IMR-90 (cell line): ENCODE measurements at regions not wholly inside any gene's neighbourhood (a gene's known extent, or its start where the extent isn't known, plus 50 kb on each side); places are given as distances from the start of the nearest gene placed in this dataset.

Experiments
- ATAC-seq: fragments of 200-7000 bp; cut with Tn5 transposase; 2 replicates; pipeline ENCODE4 v1.9.1; 2020; ENCODE audit warnings: low read depth, mild to moderate bottlenecking, moderate library complexity
- BruUV-seq: library from RNA; stranded (reverse); fragments of 400-500 nt; replicated peaks from 2 replicates; lab custom pipeline; 2021; lab: Mats Ljungman, UMichigan
- CTCF ChIA-PET: fragments of 300-600 bp; formaldehyde crosslinking; extraction: SDS; loops from one replicate; lab custom pipeline; 2021; ENCODE audit warnings: antibody characterized with exemption; lab: Yijun Ruan, JAX
- POLR2A ChIA-PET: fragments of 300-600 bp; sonication (Branson Sonifier 250); formaldehyde crosslinking; loops from one replicate; lab custom pipeline; 2022; ENCODE audit warnings: antibody characterized with exemption; ENCODE audit not compliant: unreplicated experiment; lab: Charles Lee
- DNase-seq: peaks from one replicate; pipeline ENCODE4 v3.0.0; 2013
- H2AFZ ChIP-seq: replicated peaks from 2 replicates; pipeline ENCODE3; 2013; ENCODE audit warnings: low read length, mild to moderate bottlenecking; ENCODE audit not compliant: poor library complexity
- H2AK5ac ChIP-seq: 2 replicates; pipeline ENCODE4 v1.6.1; 2013; ENCODE audit warnings: low read depth, low read length, inconsistent platforms
- H2AK9ac ChIP-seq: replicated peaks from 2 replicates; pipeline ENCODE3; 2013; ENCODE audit warnings: mild to moderate bottlenecking, low read depth, low read length, moderate library complexity; ENCODE audit not compliant: poor library complexity
- H2BK120ac ChIP-seq: 2 replicates; pipeline ENCODE4 v1.6.1; 2013; ENCODE audit warnings: low read depth, low read length, inconsistent platforms
- H2BK15ac ChIP-seq: 3 replicates; pipeline ENCODE4 v1.6.1; 2013; ENCODE audit warnings: low read depth, low read length, inconsistent platforms
- H2BK20ac ChIP-seq: 2 replicates; pipeline ENCODE4 v1.6.1; 2013; ENCODE audit warnings: low read depth, mild to moderate bottlenecking, inconsistent platforms, low read length, moderate library complexity
- H2BK5ac ChIP-seq: 2 replicates; pipeline ENCODE4 v1.6.1; 2013; ENCODE audit warnings: mild to moderate bottlenecking, low read depth, low read length, inconsistent platforms; ENCODE audit not compliant: poor library complexity, severe bottlenecking
- H3K14ac ChIP-seq: replicated peaks from 2 replicates; pipeline ENCODE4 v1.6.1; 2013; ENCODE audit warnings: low read depth, low read length, inconsistent platforms
- H3K18ac ChIP-seq: 2 replicates; pipeline ENCODE4 v1.6.1; 2013; ENCODE audit warnings: low read depth, low read length, control low read depth
- H3K23ac ChIP-seq: 2 replicates; pipeline ENCODE4 v1.6.1; 2013; ENCODE audit warnings: low read depth, low read length, inconsistent platforms
- H3K27ac ChIP-seq: 2 replicates; pipeline ENCODE4 v1.5.1; 2013; ENCODE audit warnings: mild to moderate bottlenecking, control low read depth, low read length; ENCODE audit not compliant: insufficient read depth
- H3K27me3 ChIP-seq: 2 replicates; pipeline ENCODE4 v1.6.1; 2013; ENCODE audit warnings: low read length; ENCODE audit not compliant: control insufficient read depth, insufficient read depth
- H3K36me3 ChIP-seq: 2 replicates; pipeline ENCODE4 v1.6.1; 2013; ENCODE audit warnings: low read length, mixed read lengths; ENCODE audit not compliant: control insufficient read depth, insufficient read depth
- H3K4ac ChIP-seq: 2 replicates; pipeline ENCODE4 v1.6.1; 2013; ENCODE audit warnings: low read depth, low read length, inconsistent platforms
- H3K4me1 ChIP-seq: 2 replicates; pipeline ENCODE4 v1.6.1; 2013; ENCODE audit warnings: low read length, mixed read lengths; ENCODE audit not compliant: control insufficient read depth, insufficient read depth
- H3K4me2 ChIP-seq: 2 replicates; pipeline ENCODE4 v1.6.1; 2013; ENCODE audit warnings: low read depth, mild to moderate bottlenecking, control low read depth, low read length, moderate library complexity
- H3K4me3 ChIP-seq: 2 replicates; pipeline ENCODE4 v1.5.1; 2013; ENCODE audit warnings: low read depth, mild to moderate bottlenecking, control low read depth, low read length, moderate library complexity; ENCODE audit not compliant: insufficient read depth
- H3K56ac ChIP-seq: 2 replicates; pipeline ENCODE4 v1.6.1; 2013; ENCODE audit warnings: low read length, inconsistent platforms; ENCODE audit not compliant: insufficient read depth; ENCODE audit errors: extremely low read depth
- H3K79me1 ChIP-seq, 2 experiments: 2 replicates each; pipeline ENCODE4 v1.6.1; 2013; ENCODE audit warnings: low read length in 2 of 2, inconsistent platforms in 1 of 2, low read depth in 1 of 2
- H3K9ac ChIP-seq: 2 replicates; pipeline ENCODE4 v1.6.1; 2013; ENCODE audit warnings: low read depth, low read length, control low read depth
- H3K9me1 ChIP-seq: 2 replicates; pipeline ENCODE4 v1.6.1; 2013; ENCODE audit warnings: low read length, inconsistent platforms; ENCODE audit not compliant: insufficient read depth
- H3K9me3 ChIP-seq: 2 replicates; pipeline ENCODE4 v1.6.1; 2013; ENCODE audit warnings: low read length; ENCODE audit not compliant: control insufficient read depth, insufficient read depth
- H4K20me1 ChIP-seq: 2 replicates; pipeline ENCODE4 v1.6.1; 2013; ENCODE audit warnings: low read length, inconsistent platforms; ENCODE audit not compliant: insufficient read depth
- H4K5ac ChIP-seq: 2 replicates; pipeline ENCODE4 v1.6.1; 2013; ENCODE audit warnings: mild to moderate bottlenecking, low read depth, low read length, control low read depth
- H4K8ac ChIP-seq, 2 experiments: 2 replicates each; pipeline ENCODE4 v1.6.1; 2013; ENCODE audit warnings: low read depth in 2 of 2, low read length in 2 of 2, control low read depth in 1 of 2, inconsistent platforms in 1 of 2
- H4K91ac ChIP-seq: 2 replicates; pipeline ENCODE4 v1.6.1; 2013; ENCODE audit warnings: low read depth, low read length, inconsistent platforms; ENCODE audit not compliant: insufficient read depth
- BHLHE40 ChIP-seq: fragments of 150-350 bp; IDR thresholded peaks from 2 replicates; pipeline ENCODE4 v1.6.1; 2016; ENCODE audit warnings: mild to moderate bottlenecking, low read depth, low read length
- CEBPB ChIP-seq: IDR thresholded peaks from 2 replicates; pipeline ENCODE4 v1.6.1; 2012; ENCODE audit warnings: low read depth, low read length, improper control_type of control experiment
- CHD1 ChIP-seq: IDR thresholded peaks from 2 replicates; pipeline ENCODE4 v1.6.1; 2012; ENCODE audit warnings: low read depth, low read length, improper control_type of control experiment
- NFE2L2 ChIP-seq: fragments of 150-350 bp; IDR thresholded peaks from 2 replicates; pipeline ENCODE4 v1.6.1; 2016; ENCODE audit warnings: low read depth, mild to moderate bottlenecking, low read length
- RAD21 ChIP-seq: IDR thresholded peaks from 2 replicates; pipeline ENCODE4 v1.6.1; 2012; ENCODE audit warnings: low read length, improper control_type of control experiment
- USF2 ChIP-seq: fragments of 150-350 bp; IDR thresholded peaks from 2 replicates; pipeline ENCODE4 v1.6.1; 2017; ENCODE audit warnings: mild to moderate bottlenecking, antibody characterized with exemption, low read length, low read depth
- dilution Hi-C: fragments of 300-500 bp; cut with HindIII; formaldehyde crosslinking; loops from one replicate; pipeline ENCODE4 v1.14.3; 2018; ENCODE audit warnings: low sequenced_read_pairs; ENCODE audit not compliant: unreplicated experiment
- in situ Hi-C: fragments of 300-500 bp; cut with MboI; formaldehyde crosslinking; loops from 3 replicates; pipeline ENCODE4 v1.14.3; 2019; ENCODE audit warnings: low sequenced_read_pairs, inconsistent platforms, mixed read lengths
- intact Hi-C: fragments of 100-400 bp; cut with micrococcal nuclease; formaldehyde crosslinking; loops from 2 replicates; pipeline ENCODE4 v1.10.0; 2022

GRCh38 chr11:24348908-24349307, 147.9 kb upstream of the LUZP2 start:
- no peaks in the 10 kb centered on the region for H3K79me1 ChIP-seq
- H3K23ac ChIP-seq = no peak overlapping the region
- no peak overlapping the region for H3K4me3 ChIP-seq
- no peak overlapping the region for H4K5ac ChIP-seq
- no peak overlapping the region for H4K8ac ChIP-seq
- H2BK5ac ChIP-seq = no peak overlapping the region
- ATAC-seq (no peak), DNase-seq (no peak)
- no peak overlapping the region for H2BK15ac ChIP-seq
- H3K9ac ChIP-seq = no peak overlapping the region
- H3K36me3 ChIP-seq = no peaks in the 10 kb centered on the region
- BruUV-seq = no TSS peak
- in situ Hi-C loops (no loop called here), intact Hi-C loops (no loop called here), dilution Hi-C loops (no loop called here)
- H3K14ac ChIP-seq = no peak overlapping the region
- no peak overlapping the region for H2AFZ ChIP-seq
- no peak overlapping the region for H2BK120ac ChIP-seq
- H3K4me2 ChIP-seq = no peak overlapping the region
- H2AK5ac ChIP-seq = no peak overlapping the region
- no peak for TF ChIP-seq USF2
- TF ChIP-seq BHLHE40 = no peak
- no peak for TF ChIP-seq CHD1
- no peak for TF ChIP-seq RAD21
- TF ChIP-seq NFE2L2 = no peak
- no peak for TF ChIP-seq CEBPB
- H3K56ac ChIP-seq = no peak overlapping the region
- no peaks in the 10 kb centered on the region for H3K4me1 ChIP-seq
- ChIA-PET CTCF (no interaction called here), POLR2A (no interaction called here)
- no peak overlapping the region for H3K4ac ChIP-seq
- no peak overlapping the region for H3K18ac ChIP-seq
- no peaks in the 10 kb centered on the region for H3K9me1 ChIP-seq
- H4K91ac ChIP-seq = no peak overlapping the region
- H3K27ac ChIP-seq = no peak overlapping the region
- H2AK9ac ChIP-seq = no peak overlapping the region
- no peaks in the 10 kb centered on the region for H4K20me1 ChIP-seq
- H3K27me3 ChIP-seq = no peaks in the 10 kb centered on the region
- H3K9me3 ChIP-seq = no peaks in the 10 kb centered on the region
- no peak overlapping the region for H2BK20ac ChIP-seq
